ENCODE measurements at regions not wholly inside any gene's neighbourhood (a gene's known extent, or its start where the extent isn't known, plus 50 kb on each side); places are given as distances from the start of the nearest gene placed in this dataset.
"Not testable (repeated sequence)": the region's sequence is repeated elsewhere in the genome, so short reads cannot be mapped to it uniquely, and the experiment has no call there.

- DNase-seq, result no peak
These were observed 139.6 kb downstream of the LARP7 start for GRCh38 chr4:112776535-112776934.

GRCh38 chr4:112778520-112778919 is 141.6 kb downstream of the LARP7 start:
- DNase-seq, result no peak

- no peak for DNase-seq
These were observed 156.1 kb downstream of the LARP7 start for GRCh38 chr4:112793033-112793432.

GRCh38 chr4:112800001-112800400 is 163.1 kb downstream of the LARP7 start:
- no peak for DNase-seq

GRCh38 chr4:112801341-112801740 is 164.4 kb downstream of the LARP7 start:
- DNase-seq, result no peak

GRCh38 chr4:112802780-112803179 is 165.8 kb downstream of the LARP7 start:
- DNase-seq, result no peak

- DNase-seq, result no peak
These were observed 170.1 kb downstream of the LARP7 start for GRCh38 chr4:112807083-112807482.

GRCh38 chr4:112808001-112808400 is 171.1 kb downstream of the LARP7 start:
- no peak for DNase-seq

- no peak for DNase-seq
These were observed 176.8 kb downstream of the LARP7 start for GRCh38 chr4:112813790-112814189.

GRCh38 chr4:112817933-112818593 is 181.1 kb downstream of the LARP7 start:
- DNase-seq, result peak; percentile 0 to 2

GRCh38 chr4:112818594-112818965 is 181.6 kb downstream of the LARP7 start:
- DNase-seq, result no peak

GRCh38 chr4:112819729-112820128 is 182.8 kb downstream of the LARP7 start:
- DNase-seq, result no peak

- no peak for DNase-seq
These were observed 186.2 kb downstream of the LARP7 start for GRCh38 chr4:112823156-112823555.

GRCh38 chr4:112823606-112824005 is 186.7 kb downstream of the LARP7 start:
- DNase-seq, result no peak

GRCh38 chr4:112830753-112831386 is 193.9 kb downstream of the LARP7 start:
- no peak for DNase-seq

- DNase-seq, result no peak
These were observed 195.6 kb downstream of the LARP7 start for GRCh38 chr4:112832493-112832892.

- no peak for DNase-seq
These were observed 200.0 kb downstream of the LARP7 start for GRCh38 chr4:112836895-112837294.

GRCh38 chr4:112838015-112838414 is 201.1 kb downstream of the LARP7 start:
- not testable (repeated sequence) for DNase-seq

GRCh38 chr4:112840061-112840460 is 203.1 kb downstream of the LARP7 start:
- DNase-seq, result no peak

GRCh38 chr4:112840619-112841018 is 203.7 kb downstream of the LARP7 start:
- DNase-seq, result no peak

GRCh38 chr4:112842513-112842912 is 205.6 kb downstream of the LARP7 start:
- DNase-seq, result no peak

GRCh38 chr4:112845386-112845785 is 204.1 kb upstream of the ANK2 start:
- DNase-seq, result no peak

GRCh38 chr4:112847045-112847444 is 202.4 kb upstream of the ANK2 start:
- DNase-seq, result no peak

GRCh38 chr4:112847781-112848180 is 201.7 kb upstream of the ANK2 start:
- no peak for DNase-seq

- no peak for DNase-seq
These were observed 200.5 kb upstream of the ANK2 start for GRCh38 chr4:112848911-112849310.

Measured in stimulated activated CD4-positive, alpha-beta T cell treated with anti-CD3 and anti-CD28 coated beads, Interleukin-4, amount 100 ng/mL, for 4 hours (primary cell).